SW 1271 (cell line): ENCODE measurements at regions not wholly inside any gene's neighbourhood (a gene's known extent, or its start where the extent isn't known, plus 50 kb on each side); places are given as distances from the start of the nearest gene placed in this dataset.

Source experiments
- DNase-seq, 2 experiments: peaks; one replicate each; lab custom pipeline; 2025; lab: John Stamatoyannopoulos, UW

DNA sequence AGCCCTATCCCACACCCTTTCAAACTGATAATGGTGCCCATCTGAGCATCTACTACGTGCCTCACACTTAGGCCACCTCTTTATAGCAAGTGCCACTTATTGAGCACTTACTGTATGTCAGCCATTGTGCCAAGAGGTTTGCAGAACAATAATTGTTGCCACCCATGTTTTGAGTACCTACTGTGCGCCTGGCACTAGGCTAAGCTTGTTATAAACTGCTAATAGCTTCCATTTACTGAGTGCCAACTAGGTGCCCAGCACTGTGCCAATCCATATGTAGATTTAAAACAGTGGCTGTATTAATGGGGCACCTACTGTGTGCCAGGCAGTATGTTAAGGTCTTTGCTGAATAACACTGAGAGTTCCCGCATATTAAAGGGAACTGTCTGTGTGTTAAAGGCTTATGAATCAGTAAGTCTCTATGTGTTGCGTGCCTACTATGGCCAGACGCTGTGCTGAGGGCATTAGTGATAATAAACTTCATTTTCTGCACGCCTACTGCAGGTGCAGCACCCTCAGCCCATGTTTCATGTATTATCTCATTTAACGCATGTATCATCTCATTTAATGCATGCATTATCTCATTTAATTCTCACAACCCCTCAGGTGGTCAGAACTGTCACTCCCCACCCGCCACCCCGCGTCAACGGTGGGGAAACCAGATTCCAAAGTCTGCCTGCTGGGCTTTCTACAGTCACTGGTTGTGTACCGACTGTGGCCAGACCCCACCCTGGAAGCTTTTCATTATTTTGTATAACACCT is 105.0 kb downstream of the PTPRS start:
- no peak for DNase-seq

DNA sequence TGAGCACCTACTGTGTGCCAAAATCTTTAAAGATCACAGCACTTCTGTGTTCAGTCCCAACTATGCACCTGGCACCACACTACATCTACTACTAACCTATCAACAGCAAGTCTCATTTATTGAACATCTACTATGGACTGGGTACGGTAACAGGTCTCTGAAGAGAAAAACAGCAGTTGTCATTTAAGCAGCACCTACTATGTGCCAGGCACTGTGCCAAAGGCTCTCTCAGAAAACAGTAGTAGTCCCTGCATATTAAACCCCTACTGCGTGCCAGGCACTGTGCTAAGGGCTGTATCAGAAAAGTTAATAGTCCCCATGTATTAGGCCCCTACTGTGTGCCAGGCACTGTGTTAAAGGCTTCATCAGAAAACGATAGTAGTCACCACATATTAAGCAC is 106.2 kb downstream of the PTPRS start:
- no peak for DNase-seq

DNA sequence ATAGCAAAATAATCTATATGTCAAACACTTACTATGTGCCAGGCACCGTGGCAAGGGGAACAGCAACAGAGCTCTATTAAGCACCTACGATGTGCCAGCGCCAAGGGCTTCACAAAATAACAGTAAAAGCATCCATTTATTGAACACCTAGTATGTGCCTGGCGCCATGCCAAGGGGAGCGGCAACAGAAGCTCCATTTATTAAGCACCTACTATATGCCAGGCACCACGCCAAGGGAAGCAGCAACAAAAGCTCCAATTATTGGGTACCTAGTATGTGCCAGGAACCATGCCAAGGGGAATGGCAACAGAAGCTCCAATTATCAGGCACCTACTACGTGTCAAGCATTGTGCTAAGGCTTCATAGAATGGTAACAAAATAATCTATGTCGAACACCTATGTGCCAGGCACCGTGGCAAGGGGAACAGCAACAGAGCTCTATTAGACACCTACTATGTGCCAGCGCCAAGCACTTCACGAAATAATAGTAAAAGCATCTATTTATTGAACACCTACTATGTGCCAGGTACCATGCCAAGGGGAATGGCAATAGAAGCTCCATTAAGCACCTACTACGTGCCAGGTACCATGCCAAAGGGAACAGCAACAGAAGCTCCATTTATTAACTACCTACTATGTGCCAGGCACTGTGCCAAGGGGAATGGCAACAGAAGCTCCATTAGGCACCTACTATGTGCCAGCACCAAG is 107.7 kb downstream of the PTPRS start:
- DNase-seq, result no peak

DNA sequence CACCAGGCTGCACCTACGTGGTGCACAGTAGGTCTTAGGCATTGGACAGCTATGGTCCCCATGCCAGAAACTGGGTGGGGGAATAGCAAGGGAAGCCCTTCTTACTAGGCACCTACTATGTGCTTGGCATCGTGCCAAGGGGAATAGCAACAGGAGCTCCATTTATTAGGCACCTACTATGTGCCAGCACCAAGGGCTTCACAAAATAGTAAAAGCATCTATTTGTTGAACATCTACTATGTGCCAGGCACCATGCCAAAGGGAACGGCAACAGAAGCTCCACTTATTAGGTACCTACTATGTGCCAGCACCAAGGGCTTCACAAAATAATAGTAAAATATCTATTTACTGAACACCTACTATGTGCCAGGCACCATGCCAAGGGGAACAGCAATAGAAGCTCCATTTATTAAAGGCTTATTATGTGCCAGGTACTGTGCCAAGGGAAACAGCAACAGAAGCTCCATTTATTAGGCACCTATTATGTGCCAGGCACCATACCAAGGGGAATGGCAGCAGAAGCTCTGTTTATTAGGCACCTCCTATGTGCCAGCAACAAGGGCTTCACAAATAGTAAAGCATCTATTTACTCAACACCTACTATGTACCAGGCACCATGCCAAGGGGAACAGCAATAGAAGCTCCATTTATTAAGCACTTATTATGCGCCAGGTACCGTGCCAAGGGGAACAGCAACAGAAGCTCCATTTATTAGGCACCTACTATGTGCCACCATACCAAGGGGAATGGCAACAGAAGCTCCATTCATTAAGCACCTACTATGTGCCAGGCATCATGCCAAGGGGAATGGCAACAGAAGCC is 108.5 kb downstream of the PTPRS start:
- no peak for DNase-seq

DNA sequence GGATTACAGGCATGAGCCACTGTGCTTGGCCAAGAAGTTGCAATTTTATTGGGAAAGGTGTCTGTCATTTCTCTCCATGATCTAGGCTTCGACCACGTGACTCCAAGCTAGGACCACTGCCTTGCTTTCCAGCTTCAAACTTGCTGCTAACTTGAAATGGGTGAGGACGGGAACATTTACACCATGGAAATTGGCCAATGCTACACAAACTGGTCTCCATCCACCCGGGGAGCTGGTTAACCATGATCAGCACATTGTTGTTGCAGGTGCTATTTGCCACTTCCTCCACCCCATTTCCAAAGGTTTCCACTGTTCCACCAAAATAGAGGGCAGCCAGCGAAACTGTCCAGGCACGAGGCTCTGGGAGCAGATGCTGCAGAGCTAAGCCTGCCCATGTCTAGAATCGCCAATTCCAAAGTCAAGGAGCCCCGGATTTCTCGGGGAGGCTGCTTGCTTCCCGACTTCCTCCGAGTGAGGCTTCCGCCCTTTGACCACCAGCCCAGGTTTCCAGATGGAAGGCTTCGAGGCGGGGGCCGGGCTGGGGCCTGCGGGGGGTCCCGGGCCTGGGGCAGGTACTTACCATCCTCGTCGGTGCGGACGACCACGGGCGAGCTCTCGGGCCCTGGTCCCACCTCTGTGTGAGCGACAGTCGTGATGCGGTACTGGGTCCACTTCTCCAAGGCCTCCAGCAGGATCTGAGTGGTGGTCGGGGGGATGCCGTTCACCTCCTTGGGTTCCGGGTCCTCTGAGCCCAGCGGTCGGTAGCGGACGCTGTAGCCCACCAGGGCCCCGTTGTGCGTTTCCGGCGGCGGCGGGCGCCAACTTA is 109.7 kb downstream of the PTPRS start:
- no peak for DNase-seq

DNA sequence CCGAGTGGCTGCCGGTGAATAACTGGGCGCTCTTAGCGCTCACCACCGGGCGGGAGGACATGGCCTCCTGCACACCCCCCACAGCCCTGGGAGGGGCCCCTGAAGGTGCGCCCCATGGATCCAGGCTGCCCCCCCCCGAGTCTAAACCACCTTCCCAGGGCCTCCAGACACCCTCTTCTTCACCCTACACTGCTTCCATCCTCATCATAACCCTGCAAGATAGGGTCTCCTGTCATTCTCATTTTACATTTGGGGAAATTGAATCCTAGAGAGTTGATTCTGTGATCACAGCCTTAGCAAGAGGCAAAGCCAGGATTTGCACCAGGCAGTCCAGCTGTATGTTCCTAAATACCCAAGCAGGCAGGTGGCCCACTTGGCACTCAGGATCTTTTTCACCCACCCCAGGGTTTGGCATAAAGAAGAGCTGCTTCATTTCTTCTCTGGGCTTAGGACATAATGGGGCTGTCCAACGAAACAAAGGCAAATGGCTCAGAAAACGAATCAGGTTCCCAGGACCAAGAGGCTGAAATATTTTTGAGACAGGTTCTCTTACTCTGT is 110.8 kb downstream of the PTPRS start:
- no peak for DNase-seq

DNA sequence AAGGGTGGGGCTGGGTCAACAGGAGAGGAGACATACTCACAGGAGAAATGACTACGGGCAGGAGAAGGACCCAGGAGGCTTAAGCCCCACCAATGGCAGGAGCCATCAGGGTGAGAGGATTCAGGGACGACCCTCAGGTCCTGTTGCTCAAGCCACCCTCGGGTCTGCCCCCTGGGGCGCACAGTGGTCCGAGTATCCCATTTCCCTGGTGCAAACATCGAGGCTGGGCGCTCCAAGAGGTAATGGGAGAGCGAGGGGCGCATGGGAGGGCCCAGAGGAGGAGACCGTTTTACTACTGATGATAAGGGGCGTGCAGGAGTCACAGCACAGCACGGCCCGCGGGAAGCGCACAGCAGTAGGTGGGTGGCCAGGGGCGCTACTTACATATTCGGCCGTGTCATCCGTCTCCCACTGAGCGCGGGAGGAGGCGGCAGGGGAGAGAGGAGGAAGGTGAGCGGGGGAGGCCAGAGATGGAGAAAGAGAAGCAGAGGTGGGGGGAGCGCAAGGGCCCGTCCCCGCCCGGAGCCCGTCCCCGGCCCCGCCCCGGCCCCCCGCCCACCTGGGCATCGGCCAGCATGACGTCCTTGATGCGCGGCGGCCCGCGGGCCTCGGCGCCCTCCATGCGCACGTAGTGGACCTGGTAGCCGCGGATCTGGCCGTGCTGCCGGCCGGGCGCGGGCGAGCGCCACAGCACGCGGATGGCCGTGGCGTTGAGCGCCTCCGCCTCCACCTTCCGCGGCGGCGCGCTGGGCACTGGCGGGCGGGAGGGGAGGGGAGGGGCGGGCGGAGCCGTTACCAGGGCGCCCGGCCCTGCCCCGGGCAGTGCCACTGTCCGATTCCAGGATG is 111.5 kb downstream of the PTPRS start:
- DNase-seq, result no peak

DNA sequence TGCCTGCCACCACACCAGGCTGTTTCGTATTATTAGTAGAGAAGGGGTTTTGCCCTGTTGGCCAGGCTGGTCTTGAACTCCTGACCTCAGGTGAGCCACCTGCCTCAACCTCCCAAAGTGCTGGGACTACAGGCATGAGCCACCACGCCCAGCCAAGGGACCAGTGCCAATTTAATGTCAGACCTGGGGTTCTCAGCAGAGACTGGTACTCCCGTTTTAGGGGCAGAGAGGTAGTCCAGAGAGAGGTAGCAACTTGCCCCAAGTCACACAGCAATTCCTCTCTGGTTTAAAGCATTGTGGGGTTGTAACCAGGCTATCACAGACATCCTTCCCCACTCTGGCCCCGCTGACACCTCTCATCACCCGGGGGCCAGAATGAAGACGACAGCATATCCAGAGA is 112.1 kb downstream of the PTPRS start:
- DNase-seq, result no peak

DNA sequence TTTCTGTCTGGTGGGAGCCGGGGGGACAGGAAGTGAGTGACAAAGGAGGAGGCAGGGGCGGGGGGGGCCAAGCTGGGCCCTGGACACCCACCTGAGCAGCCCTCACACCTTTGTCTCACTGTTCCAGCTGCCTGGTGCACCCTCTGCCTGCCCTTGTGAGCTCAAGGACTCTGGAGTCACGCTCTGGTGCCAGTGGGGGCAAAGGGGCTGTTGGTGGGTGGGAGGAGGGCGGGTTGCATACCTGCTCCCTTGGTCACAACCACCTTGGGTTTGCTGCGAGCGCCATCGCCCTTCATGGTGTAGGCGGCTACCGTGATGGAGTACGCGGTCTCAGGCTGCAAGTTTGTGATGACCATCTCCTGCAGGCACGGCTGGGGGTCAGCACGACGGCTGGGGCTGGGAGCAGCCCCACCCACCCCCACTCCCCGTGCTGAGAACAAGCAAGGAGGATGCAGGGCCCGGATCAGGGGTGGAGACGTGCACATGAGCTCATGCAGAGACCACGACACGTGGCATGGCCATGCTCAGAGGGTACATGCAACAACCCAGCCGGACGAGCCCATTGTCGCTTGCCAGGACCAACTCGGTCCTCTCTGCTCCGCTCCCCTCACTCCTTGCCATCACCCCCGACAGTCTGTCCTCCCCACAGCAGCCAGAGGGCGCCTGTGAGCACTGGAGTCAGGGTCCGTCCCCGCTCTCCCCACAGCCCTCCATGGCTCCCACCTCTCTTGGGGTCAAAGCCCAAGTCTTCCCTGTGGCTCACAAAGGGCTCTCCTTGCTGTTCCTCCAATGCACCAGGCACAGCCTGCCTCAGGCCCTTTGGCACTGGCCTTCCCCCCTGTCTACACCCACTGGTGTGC is 114.9 kb downstream of the PTPRS start:
- DNase-seq, result no peak

DNA sequence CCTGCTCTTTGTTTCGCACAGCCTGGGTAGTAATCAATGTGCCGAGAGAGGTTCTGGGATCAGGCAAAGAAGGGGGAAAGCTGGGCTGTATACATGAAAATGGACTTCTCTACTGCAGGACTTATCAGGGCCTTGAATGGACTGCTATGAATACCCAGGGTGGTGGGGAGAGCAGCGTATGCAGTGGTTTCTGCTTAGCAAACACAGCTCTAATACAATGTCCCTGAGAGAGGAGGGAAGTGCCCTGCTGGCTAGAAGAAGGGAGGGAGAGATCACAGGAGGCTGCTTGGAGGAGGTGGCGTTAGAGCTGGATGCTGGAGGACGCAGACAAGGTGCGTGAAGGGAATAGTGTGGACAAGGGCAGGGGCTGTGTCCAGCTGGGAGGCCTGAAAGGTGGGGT is 116.1 kb downstream of the PTPRS start:
- DNase-seq, result no peak

DNA sequence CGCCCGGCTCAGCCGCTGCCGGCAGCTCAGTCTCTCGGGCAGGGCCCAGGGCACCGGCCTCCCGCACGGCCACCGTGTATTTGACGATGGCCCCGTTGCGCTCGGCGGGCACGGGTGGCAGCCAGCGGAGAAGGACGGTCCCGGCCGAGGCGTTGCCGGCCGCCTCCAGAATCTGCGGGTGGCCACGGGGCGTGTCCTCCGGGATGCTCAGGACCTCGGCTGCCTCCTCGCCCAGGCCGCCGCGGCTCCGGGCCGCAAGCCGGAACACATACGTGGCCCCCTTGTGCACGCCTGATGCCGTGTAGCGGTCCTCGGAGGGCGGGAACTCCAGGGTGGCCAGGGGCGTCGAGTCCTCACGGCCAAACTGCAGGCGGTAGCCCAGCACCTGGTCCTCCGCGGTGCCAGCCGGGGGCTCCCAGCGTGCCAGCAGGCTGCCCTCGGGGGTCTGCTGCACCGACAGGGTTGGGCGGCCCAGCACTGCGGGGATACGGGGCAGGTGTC is 117.7 kb downstream of the PTPRS start:
- no peak for DNase-seq

DNA sequence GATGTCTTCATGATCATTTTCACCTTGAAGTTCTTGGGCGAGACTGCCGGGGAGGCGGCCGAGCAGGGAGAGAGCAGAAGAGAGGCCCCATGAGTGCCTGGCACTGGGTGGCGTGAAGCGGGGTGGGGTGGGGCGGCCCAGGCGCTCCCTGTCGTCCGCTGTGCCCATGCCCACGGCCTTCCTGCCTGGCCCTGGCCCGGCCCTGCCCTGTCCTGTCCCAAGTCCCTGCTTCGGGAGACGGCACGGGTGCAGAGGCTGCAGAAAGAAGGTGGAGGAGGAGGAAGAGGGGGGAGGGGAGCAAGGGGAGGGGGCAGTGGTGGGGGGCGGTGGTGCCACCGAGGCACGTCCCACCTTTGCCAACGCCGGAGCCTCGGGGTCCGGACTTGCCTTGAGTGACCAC is 118.4 kb downstream of the PTPRS start:
- DNase-seq, result no peak

DNA sequence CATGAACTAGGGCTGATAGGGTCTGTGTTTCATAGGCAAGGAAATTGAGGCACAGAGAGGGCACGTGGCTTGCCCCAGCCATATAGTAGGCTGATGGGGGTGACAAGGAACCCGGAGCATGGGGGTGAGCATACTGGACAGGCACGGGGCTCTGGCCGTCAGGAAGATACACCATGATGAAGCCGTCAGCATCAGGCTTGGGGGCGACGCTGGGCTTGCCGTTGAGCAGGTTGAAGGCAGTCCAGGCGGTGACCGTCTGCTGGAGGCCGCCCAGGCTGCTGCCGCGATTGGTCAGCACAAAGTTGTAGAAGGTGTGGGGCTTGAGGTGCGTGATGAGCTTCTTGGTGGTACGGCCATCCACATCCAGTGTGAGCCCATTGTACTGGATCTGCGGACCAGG is 119.7 kb downstream of the PTPRS start:
- no peak for DNase-seq

DNA sequence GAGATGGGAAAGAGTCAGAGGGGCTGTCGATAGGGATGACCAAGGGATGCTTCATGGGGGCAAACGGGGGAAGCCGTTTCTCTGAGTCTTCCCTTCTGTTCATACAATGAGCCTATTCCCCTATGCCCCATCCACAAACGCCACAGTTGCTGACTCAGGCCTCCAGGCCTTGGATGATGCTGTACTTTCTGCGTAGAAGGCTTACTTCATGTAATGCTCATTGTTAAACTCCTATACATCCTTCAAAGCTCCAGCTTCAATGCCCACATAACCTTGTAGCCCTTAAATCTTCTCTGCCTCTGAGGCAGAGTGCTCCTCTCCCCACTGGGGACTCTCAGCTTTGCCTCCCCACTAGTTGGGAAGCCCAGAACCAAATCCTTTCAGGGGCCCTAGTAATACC is 120.3 kb downstream of the PTPRS start:
- no peak for DNase-seq

DNA sequence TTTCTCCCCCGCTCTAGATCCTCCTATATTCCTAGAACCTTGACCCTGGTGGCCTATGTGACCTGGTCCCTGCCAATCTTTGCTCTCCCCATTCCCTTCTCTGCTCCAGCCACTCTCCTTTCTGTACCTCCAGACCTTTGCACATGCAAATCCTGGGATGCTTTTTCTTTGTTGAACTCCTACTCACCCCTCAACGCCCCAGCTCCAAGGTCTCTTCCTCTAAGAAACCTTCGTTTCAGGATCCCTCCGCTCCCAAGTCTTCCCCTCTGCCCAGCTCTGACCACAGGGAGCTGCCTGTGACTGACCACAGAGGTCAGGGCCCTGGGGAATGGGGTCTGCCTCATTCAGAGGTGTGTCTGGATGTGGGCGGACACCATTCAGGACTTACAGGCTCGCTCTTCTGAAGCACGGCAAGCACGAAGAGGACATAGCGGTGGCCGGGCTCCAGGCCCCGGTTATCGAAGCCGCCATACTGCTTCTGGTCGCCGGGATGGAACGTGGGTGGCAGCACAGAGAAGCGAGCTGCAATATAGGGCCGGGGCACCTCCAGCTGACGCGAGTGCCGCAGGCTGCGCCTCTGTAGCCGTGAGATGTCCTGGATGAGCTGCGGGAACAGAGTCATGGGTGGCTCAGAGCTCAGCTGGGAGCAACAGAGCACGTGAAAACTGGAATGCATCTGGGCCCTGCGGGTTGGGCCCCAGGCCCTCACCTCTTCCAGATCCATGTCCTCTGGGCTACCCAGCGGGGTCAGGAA is 120.9 kb downstream of the PTPRS start:
- no peak for DNase-seq

DNA sequence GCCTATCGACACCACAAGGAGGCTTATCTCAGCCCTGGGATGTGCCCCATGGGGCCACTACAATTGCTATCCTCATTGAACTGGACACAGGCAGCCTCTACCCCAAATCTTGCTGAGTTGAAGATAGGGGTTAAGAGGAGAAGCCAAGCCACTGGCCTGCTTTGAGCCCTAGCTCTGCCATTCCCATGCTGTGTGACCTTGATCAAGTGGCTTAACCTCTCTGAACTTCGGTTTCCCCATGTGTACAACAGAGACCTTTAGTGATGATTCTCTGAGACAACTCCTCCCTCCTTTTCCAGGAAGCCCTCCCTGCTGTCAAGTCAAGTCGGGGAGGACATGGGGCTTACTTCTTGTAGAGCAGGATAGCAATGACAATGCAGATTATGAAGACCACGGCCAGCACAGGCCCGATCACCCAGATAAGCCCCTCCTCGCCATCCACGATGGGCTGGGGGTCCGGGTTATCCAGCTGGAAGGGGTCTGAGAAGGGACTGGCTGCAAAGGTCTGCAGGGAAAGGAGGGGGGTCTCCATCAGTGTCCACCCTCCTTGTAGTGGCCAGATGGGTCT is 121.6 kb downstream of the PTPRS start:
- DNase-seq, result no peak

DNA sequence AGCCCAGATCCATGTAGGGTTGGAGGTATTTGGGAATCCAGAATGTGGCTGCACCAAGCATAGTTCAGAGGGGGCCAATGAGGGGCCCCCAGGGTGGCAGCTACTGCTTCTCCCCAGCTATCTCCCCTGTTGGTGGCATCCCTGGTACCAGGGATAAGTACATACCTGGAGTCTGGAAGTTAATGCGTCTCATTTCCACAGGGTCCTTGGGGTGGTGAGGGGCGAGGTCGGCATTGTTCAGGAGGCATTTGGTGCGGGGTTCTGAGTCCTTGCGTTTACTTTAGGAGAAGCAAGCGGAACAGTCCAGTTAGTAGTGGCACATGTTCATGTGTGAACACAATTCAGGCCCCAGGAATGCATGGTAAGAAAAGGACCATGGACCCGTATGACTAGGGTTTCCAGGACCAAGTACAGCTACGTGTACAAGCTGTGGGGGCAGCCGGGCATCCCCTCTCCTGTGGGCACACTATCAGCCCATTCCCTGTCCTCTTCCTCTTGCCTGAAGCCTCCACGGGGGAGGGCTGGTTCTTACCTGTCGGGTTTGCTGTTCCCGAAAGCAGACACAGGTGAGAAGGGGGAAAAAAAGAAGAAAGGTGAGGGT is 122.3 kb downstream of the PTPRS start:
- no peak for DNase-seq

DNA sequence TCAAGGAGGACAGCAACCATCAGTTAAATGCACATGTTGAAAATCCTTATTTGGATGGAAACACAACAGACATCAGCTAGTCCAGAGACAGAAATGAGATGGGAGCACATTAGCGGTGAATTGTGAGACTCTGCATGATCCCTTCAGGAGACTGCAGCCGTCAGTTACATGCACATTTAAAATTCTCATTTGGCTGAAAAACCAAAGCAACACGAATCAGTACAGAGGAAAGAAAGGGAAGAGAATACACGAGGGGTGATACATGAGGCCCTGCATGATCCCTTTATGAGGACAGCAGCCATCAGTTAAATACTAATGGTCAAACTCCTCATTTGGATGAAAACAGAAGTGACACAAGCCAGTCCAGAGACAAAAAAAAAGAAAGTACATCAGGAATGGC is 123.4 kb downstream of the PTPRS start:
- DNase-seq, result no peak
